ENCODE measurements at regions not wholly inside any gene's neighbourhood (a gene's known extent, or its start where the extent isn't known, plus 50 kb on each side); places are given as distances from the start of the nearest gene placed in this dataset.

DNA sequence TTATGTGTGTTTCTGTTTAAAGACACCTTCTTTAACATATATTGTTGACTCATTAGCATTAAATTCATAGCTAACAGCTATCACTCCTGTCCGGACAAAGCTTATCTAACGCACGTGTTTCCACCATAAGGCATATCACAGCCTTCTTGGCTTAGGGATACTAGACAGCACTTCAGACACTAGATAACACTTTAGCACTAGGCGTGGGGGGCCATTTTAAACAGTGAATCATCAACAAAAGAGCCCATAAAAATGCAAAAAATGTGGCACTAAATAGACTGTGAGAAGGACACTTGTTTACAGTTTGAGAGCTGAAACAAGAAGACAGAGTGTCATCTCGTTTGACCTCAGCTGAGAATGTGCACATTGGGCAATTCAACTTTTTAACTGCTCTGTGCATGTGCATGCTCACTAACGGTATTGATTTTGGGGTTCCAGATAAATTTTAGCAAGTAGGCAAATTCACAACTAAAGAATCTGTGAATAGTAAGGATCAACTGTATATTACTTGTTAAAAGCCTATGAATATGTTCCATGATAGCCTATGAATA, 58.9 kb upstream of the RAI2 start:
- no peak for DNase-seq

DNA sequence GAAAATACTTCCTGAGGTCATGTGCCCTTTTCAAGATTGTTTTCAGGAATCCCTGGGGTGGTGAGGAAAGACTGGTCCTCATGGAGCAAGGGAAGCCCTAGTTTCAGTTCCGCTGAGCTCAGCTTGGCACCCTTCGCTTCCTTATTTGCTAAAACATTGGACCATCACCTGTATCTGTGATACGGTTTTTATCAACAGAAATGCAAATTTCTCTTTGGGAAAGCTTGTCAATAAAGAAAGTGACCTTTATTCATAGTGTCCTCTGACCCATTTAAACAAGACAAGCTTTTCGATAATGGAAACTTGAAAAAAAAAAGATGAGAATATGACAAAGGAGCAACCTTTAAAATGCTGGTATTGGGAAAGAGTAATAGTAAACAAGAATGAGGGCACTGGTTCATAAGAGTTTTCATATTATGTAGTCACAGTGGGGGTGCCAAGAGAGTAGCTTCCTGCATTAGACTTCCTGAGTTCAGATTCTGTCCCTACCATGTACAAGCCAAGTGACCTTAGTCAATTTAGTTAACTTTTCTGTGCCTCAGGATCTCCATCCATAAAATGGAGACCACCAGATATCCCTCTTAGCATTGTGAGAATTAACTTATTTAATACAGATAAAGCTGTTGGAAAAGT, 57.0 kb upstream of the RAI2 start:
- DNase-seq = no peak

DNA sequence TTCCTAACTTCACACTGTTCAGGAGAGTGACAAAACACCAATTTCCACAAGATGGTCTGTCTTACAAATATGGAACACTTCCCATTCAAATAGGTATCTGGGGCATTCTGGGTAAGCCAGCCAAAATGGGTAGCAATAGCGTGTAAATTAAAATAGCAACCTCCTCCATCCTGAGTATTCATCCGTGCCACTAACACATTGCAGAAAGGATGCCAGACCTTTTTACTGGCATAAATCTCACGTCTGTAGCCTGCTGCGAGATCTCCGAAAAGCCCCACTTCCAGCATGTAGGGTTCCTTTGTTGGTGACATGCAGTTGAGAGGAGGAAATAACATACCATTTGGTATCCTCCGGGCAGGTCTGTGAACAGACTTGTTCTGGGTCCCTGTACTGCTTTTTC, 52.7 kb upstream of the RAI2 start:
- DNase-seq = no peak
